ENCODE measurements at regions not wholly inside any gene's neighbourhood (a gene's known extent, or its start where the extent isn't known, plus 50 kb on each side); places are given as distances from the start of the nearest gene placed in this dataset.

- no peak overlapping the region for H3K4me2 ChIP-seq (ENCODE audit: low read depth, low read length)
- H3K18ac ChIP-seq (ENCODE audit: low read depth, low read length), result no peak overlapping the region
- no peak overlapping the region for H3K27ac ChIP-seq (ENCODE audit: insufficient read depth, low read length)
- H4K8ac ChIP-seq (ENCODE audit: low read depth in 2 of 2, low read length in 2 of 2), result no peak overlapping the region
- ChIA-PET POLR2A (ENCODE audit: unreplicated experiment) (no interaction called here), CTCF (no interaction called here)
- no peak overlapping the region for H2AFZ ChIP-seq (replicated peaks; ENCODE audit: low read length, poor library complexity)
- no peak overlapping the region for H3K14ac ChIP-seq (replicated peaks; ENCODE audit: low read depth, low read length)
- H2BK5ac ChIP-seq (ENCODE audit: low read depth, low read length, poor library complexity, severe bottlenecking), result no peak overlapping the region
- intact Hi-C loops (cut with micrococcal nuclease), result no loop called here
- no peaks in the 10 kb centered on the region for H4K20me1 ChIP-seq (ENCODE audit: insufficient read depth, low read length)
- no peaks in the 10 kb centered on the region for H3K79me1 ChIP-seq (ENCODE audit: low read depth in 1 of 2, low read length in 2 of 2)
- H3K9me3 ChIP-seq (ENCODE audit: control insufficient read depth, insufficient read depth, low read length), result 0 out of 2 replicates have a peak, but pooled peaks cover 2% of the 10 kb centered on the region
- H2BK15ac ChIP-seq (ENCODE audit: low read depth, low read length), result no peak overlapping the region
- H3K9ac ChIP-seq (ENCODE audit: low read depth, low read length), result no peak overlapping the region
- WGBS, 2 experiments (ENCODE audit: extremely low coverage in 2 of 2, insufficient read length in 1 of 2), result no CpG with 5 or more reads among the region's 2 CpGs
- no peaks in the 10 kb centered on the region for H3K9me1 ChIP-seq (ENCODE audit: insufficient read depth, low read length)
- DNase-seq (no peak), ATAC-seq (ENCODE audit: low read depth) (no peak)
- H4K5ac ChIP-seq (ENCODE audit: low read depth, low read length), result no peak overlapping the region
- no peak overlapping the region for H4K91ac ChIP-seq (ENCODE audit: insufficient read depth, low read depth, low read length)
- no peak overlapping the region for H2AK9ac ChIP-seq (replicated peaks; ENCODE audit: low read depth, low read length, poor library complexity)
- no peaks in the 10 kb centered on the region for H3K36me3 ChIP-seq (ENCODE audit: control insufficient read depth, insufficient read depth, low read length)
- H3K4me1 ChIP-seq (ENCODE audit: control insufficient read depth, insufficient read depth, low read length), result no peaks in the 10 kb centered on the region
- H3K4ac ChIP-seq (ENCODE audit: low read depth, low read length), result no peak overlapping the region
- no TSS peak for BruUV-seq (replicated peaks)
- no peak overlapping the region for H2AK5ac ChIP-seq (ENCODE audit: low read depth, low read length)
- TF ChIP-seq ELK1 (IDR thresholded peaks at IDR 0.05; ENCODE audit: borderline replicate concordance, low read depth, low read length) (no peak), CEBPB (IDR thresholded peaks at IDR 0.05; ENCODE audit: low read depth, low read length) (no peak), CTCF (conservative IDR thresholded peaks at IDR 0.05; ENCODE audit: low read depth, low read length) (no peak), CHD1 (IDR thresholded peaks at IDR 0.05; ENCODE audit: low read depth, low read length) (no peak), POLR2A (IDR thresholded peaks at IDR 0.05; ENCODE audit: low read depth, low read length) (no peak), MXI1 (IDR thresholded peaks at IDR 0.05; ENCODE audit: borderline replicate concordance, low read depth, low read length) (no peak), RFX5 (IDR thresholded peaks at IDR 0.05; ENCODE audit: low read depth, low read length) (no peak), FOS (IDR thresholded peaks at IDR 0.05; ENCODE audit: low read depth, low read length) (no peak), MAZ (IDR thresholded peaks at IDR 0.05; ENCODE audit: borderline replicate concordance, low read depth, low read length) (no peak), BHLHE40 (IDR thresholded peaks at IDR 0.05; ENCODE audit: low read depth, low read length) (no peak), RCOR1 (IDR thresholded peaks at IDR 0.05; ENCODE audit: insufficient replicate concordance, low read length) (no peak), SMC3 (IDR thresholded peaks at IDR 0.05; ENCODE audit: low read depth, low read length) (no peak), NFE2L2 (IDR thresholded peaks at IDR 0.05; ENCODE audit: low read depth, low read length) (no peak)
- H3K27me3 ChIP-seq (ENCODE audit: control insufficient read depth, insufficient read depth, low read length), result no peaks in the 10 kb centered on the region
- in situ Hi-C loops (cut with MboI; ENCODE audit: low sequenced_read_pairs), result no loop called here
- no peak overlapping the region for H2BK20ac ChIP-seq (ENCODE audit: low read depth, low read length)
- H2BK120ac ChIP-seq (ENCODE audit: low read depth, low read length), result no peak overlapping the region
- no peak overlapping the region for H3K23ac ChIP-seq (ENCODE audit: low read depth, low read length)
- no peak overlapping the region for H3K4me3 ChIP-seq (ENCODE audit: insufficient read depth, low read depth, low read length)
- H3K56ac ChIP-seq (ENCODE audit: extremely low read depth, insufficient read depth, low read length), result no peak overlapping the region
- dilution Hi-C loops (cut with HindIII; ENCODE audit: low sequenced_read_pairs, unreplicated experiment), result no loop called here
Observed at GRCh38 chr13:89584058-89584620, 1763.3 kb upstream of the MIR17HG start.

All from IMR-90 (cell line).